Keratinocyte (primary cell): ENCODE measurements at regions not wholly inside any gene's neighbourhood (a gene's known extent, or its start where the extent isn't known, plus 50 kb on each side); places are given as distances from the start of the nearest gene placed in this dataset.

ENCODE experiments used
- DNase-seq: peaks from one replicate; pipeline ENCODE4 v3.0.0-alpha.2; 2011; ENCODE audit warnings: low read depth, missing footprints, low spot score
- FAIRE-seq: peaks from 2 replicates; lab custom pipeline; 2011; peaks lifted over from hg19 to GRCh38; lab: Jason Lieb, UNC
- H2AFZ ChIP-seq: 2 replicates; pipeline ENCODE4 v1.6.0; 2012; ENCODE audit warnings: low read length, control low read depth, inconsistent platforms; ENCODE audit not compliant: control insufficient read depth
- H3K27ac ChIP-seq: 2 replicates; pipeline ENCODE4 v1.5.1; 2011; ENCODE audit warnings: low read length; ENCODE audit not compliant: control insufficient read depth, insufficient read depth
- H3K27me3 ChIP-seq: 3 replicates; pipeline ENCODE4 v1.6.0; 2011; ENCODE audit warnings: low read length; ENCODE audit not compliant: control insufficient read depth, insufficient read depth; ENCODE audit errors: extremely low read depth
- H3K36me3 ChIP-seq, 2 experiments: 2 replicates in 1 of 2; 3 replicates in 1 of 2; pipeline ENCODE4 v1.5.1; 2011; ENCODE audit warnings: low read length in 2 of 2, mild to moderate bottlenecking in 1 of 2; ENCODE audit not compliant: control insufficient read depth in 2 of 2, insufficient read depth in 2 of 2; ENCODE audit errors: extremely low read depth in 1 of 2
- H3K4me1 ChIP-seq: 3 replicates; pipeline ENCODE4 v1.5.1; 2011; ENCODE audit warnings: low read length; ENCODE audit not compliant: control insufficient read depth, insufficient read depth; ENCODE audit errors: extremely low read depth
- H3K4me2 ChIP-seq: 3 replicates; pipeline ENCODE4 v1.6.0; 2011; ENCODE audit warnings: low read depth, low read length; ENCODE audit not compliant: control insufficient read depth, insufficient read depth; ENCODE audit errors: extremely low read depth
- H3K4me3 ChIP-seq, 3 experiments: fragments of 200-600 bp in 1 of 3; sonication (generic) in 1 of 3; 2 replicates in 2 of 3; 3 replicates in 1 of 3; pipeline ENCODE4 v1.5.1; 2011 to 2016; ENCODE audit warnings: low read length in 3 of 3, mild to moderate bottlenecking in 3 of 3, control low read depth in 2 of 3, inconsistent platforms in 1 of 3, low read depth in 1 of 3, mixed read lengths in 1 of 3, mixed run types in 1 of 3, moderate library complexity in 1 of 3; ENCODE audit not compliant: control insufficient read depth in 2 of 3, insufficient read depth in 2 of 3; ENCODE audit errors: extremely low read depth in 1 of 3
- H3K79me2 ChIP-seq: 2 replicates; pipeline ENCODE4 v1.6.0; 2012; ENCODE audit warnings: low read length; ENCODE audit not compliant: control insufficient read depth, insufficient read depth
- H3K9ac ChIP-seq: 3 replicates; pipeline ENCODE4 v1.6.0; 2011; ENCODE audit warnings: low read length; ENCODE audit not compliant: control insufficient read depth, insufficient read depth; ENCODE audit errors: extremely low read depth
- H3K9me1 ChIP-seq: 3 replicates; pipeline ENCODE4 v1.6.0; 2011; ENCODE audit warnings: low read length; ENCODE audit not compliant: control insufficient read depth, insufficient read depth; ENCODE audit errors: extremely low read depth
- H3K9me3 ChIP-seq: 2 replicates; pipeline ENCODE4 v1.5.1; 2012; ENCODE audit warnings: low read depth, low read length; ENCODE audit not compliant: control insufficient read depth
- H4K20me1 ChIP-seq: 3 replicates; pipeline ENCODE4 v1.6.0; 2011; ENCODE audit warnings: low read length; ENCODE audit not compliant: control insufficient read depth, insufficient read depth; ENCODE audit errors: extremely low read depth
- EZH2 ChIP-seq: IDR thresholded peaks from one replicate; pipeline ENCODE4 v1.6.1; 2012; ENCODE audit warnings: inconsistent platforms, mild to moderate bottlenecking, low read length, moderate library complexity
- dilution Hi-C: fragments of 300-500 bp; cut with MboI; formaldehyde crosslinking; loops from one replicate; pipeline ENCODE4 v1.7.0; 2020; ENCODE audit warnings: low sequenced_read_pairs; ENCODE audit not compliant: extremely low pct_ligation_motif_present
- TF ChIP-seq, protein P1 (sequence below), 3 experiments: IDR thresholded peaks in 1 of 3; conservative IDR thresholded peaks in 1 of 3; optimal IDR thresholded peaks in 1 of 3; 2 replicates in 2 of 3; 3 replicates in 1 of 3; pipeline versions ENCODE3 to v1.5.1; 2011; ENCODE audit warnings: low read length in 3 of 3, mild to moderate bottlenecking in 3 of 3, moderate library complexity in 2 of 3, control low read depth in 1 of 3, inconsistent platforms in 1 of 3; ENCODE audit not compliant: insufficient read depth in 2 of 3; ENCODE audit errors: extremely low read depth in 1 of 3

- no peaks in the 10 kb centered on the region for H3K9me1 ChIP-seq
- H3K27ac ChIP-seq = no peak overlapping the region
- H2AFZ ChIP-seq = no peak overlapping the region
- FAIRE-seq (no peak), DNase-seq (no peak)
- H3K36me3 ChIP-seq = no peaks in the 10 kb centered on the region
- H3K9me3 ChIP-seq = no peaks in the 10 kb centered on the region
- TF ChIP-seq EZH2 = no peak
- TF ChIP-seq, protein P1, sequence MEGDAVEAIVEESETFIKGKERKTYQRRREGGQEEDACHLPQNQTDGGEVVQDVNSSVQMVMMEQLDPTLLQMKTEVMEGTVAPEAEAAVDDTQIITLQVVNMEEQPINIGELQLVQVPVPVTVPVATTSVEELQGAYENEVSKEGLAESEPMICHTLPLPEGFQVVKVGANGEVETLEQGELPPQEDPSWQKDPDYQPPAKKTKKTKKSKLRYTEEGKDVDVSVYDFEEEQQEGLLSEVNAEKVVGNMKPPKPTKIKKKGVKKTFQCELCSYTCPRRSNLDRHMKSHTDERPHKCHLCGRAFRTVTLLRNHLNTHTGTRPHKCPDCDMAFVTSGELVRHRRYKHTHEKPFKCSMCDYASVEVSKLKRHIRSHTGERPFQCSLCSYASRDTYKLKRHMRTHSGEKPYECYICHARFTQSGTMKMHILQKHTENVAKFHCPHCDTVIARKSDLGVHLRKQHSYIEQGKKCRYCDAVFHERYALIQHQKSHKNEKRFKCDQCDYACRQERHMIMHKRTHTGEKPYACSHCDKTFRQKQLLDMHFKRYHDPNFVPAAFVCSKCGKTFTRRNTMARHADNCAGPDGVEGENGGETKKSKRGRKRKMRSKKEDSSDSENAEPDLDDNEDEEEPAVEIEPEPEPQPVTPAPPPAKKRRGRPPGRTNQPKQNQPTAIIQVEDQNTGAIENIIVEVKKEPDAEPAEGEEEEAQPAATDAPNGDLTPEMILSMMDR (optimal IDR thresholded peaks at IDR 0.05 in 1 of 3, IDR thresholded peaks at IDR 0.05 in 1 of 3, conservative IDR thresholded peaks at IDR 0.05 in 1 of 3; ENCODE audit: extremely low read depth in 1 of 3, insufficient read depth in 2 of 3, low read length in 3 of 3) = no peak
- H3K9ac ChIP-seq = no peak overlapping the region
- H3K4me2 ChIP-seq = no peak overlapping the region
- H3K27me3 ChIP-seq = no peaks in the 10 kb centered on the region
- H3K79me2 ChIP-seq = no peaks in the 10 kb centered on the region
- no peaks in the 10 kb centered on the region for H4K20me1 ChIP-seq
- no peak overlapping the region for H3K4me3 ChIP-seq
- dilution Hi-C loops = no loop called here
- no peaks in the 10 kb centered on the region for H3K4me1 ChIP-seq
Observed at GRCh38 chr4:18278244-18278643, 256.7 kb upstream of the LCORL start.

DNA sequence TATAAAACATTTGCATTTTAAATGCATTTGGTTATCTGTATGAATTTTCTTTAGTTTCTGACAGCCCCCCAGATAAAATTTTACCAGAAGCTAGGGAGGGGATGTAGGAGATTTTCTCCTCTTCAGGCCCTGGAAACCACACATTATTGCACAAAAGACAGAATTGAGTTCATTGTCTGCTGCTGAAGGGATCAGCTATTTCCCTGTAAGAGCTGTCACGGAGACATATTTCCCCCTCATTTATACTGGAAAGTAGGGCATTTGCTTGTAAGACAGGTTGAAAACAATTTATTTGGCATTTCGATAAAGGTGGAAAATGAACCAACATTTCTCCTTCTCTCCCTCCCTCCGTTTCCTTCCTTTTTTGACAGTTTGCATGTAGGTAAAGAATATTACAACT, 241.3 kb upstream of the LCORL start:
- no peak overlapping the region for H3K9ac ChIP-seq
- dilution Hi-C loops = no loop called here
- TF ChIP-seq, protein P1 (optimal IDR thresholded peaks at IDR 0.05 in 1 of 3, IDR thresholded peaks at IDR 0.05 in 1 of 3, conservative IDR thresholded peaks at IDR 0.05 in 1 of 3; ENCODE audit: extremely low read depth in 1 of 3, insufficient read depth in 2 of 3, low read length in 3 of 3) = no peak
- TF ChIP-seq EZH2 = no peak
- H3K4me3 ChIP-seq = no peak overlapping the region
- H3K79me2 ChIP-seq = no peaks in the 10 kb centered on the region
- H3K27ac ChIP-seq = no peak overlapping the region
- H4K20me1 ChIP-seq = no peaks in the 10 kb centered on the region
- H3K4me2 ChIP-seq = no peak overlapping the region
- H3K27me3 ChIP-seq = no peaks in the 10 kb centered on the region
- DNase-seq (no peak), FAIRE-seq (no peak)
- H2AFZ ChIP-seq = no peak overlapping the region
- H3K9me3 ChIP-seq = no peaks in the 10 kb centered on the region
- H3K9me1 ChIP-seq = no peaks in the 10 kb centered on the region
- H3K4me1 ChIP-seq = no peaks in the 10 kb centered on the region
- H3K36me3 ChIP-seq = no peaks in the 10 kb centered on the region
